Tibial nerve (tissue), 4 donors: ENCODE measurements at regions not wholly inside any gene's neighbourhood (a gene's known extent, or its start where the extent isn't known, plus 50 kb on each side); places are given as distances from the start of the nearest gene placed in this dataset.

Experiments used
- EP300 ChIP-seq, 2 donors: sonication (generic); formaldehyde crosslinking; IDR thresholded peaks; one replicate each; pipeline ENCODE4 v1.6.1; 2017; ENCODE audit warnings: antibody characterized with exemption in 2 of 2, mild to moderate bottlenecking in 1 of 2
- POLR2A ChIP-seq, 2 donors: fragments of 450-650 bp; IDR thresholded peaks; one replicate each; pipeline ENCODE4 v1.6.1; 2017; ENCODE audit warnings: antibody characterized with exemption in 2 of 2, mild to moderate bottlenecking in 2 of 2, moderate library complexity in 2 of 2
- TF ChIP-seq, protein P1 (sequence below), 5 experiments: fragments of 200-600 bp in 3 of 5; fragments of 450-650 bp in 2 of 5; sonication (generic) in 3 of 5; IDR thresholded peaks; one replicate each; pipeline ENCODE4 v1.5.1; 2016 to 2019; ENCODE audit warnings: antibody characterized with exemption in 5 of 5, mild to moderate bottlenecking in 3 of 5, moderate library complexity in 2 of 5

DNA sequence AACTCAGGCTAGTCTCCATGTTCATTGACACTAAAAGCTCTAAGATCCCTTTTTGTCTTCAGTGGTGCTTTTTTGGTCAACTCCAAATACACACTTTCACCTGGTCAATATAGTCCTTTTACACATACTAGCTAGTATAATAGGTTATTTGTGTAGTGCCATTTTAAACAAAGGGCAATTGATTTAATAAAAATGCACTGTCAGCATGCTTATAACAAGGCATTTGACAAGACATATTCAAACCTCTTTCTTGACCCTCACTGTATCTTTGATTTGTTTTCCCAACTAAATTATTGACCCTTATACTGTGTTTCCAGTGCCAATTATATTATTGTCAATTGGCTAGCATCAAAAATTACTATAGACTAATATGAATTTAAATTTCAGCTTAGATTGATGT lies 1117.6 kb upstream of the DDX18 start:
- TF ChIP-seq, protein P1, sequence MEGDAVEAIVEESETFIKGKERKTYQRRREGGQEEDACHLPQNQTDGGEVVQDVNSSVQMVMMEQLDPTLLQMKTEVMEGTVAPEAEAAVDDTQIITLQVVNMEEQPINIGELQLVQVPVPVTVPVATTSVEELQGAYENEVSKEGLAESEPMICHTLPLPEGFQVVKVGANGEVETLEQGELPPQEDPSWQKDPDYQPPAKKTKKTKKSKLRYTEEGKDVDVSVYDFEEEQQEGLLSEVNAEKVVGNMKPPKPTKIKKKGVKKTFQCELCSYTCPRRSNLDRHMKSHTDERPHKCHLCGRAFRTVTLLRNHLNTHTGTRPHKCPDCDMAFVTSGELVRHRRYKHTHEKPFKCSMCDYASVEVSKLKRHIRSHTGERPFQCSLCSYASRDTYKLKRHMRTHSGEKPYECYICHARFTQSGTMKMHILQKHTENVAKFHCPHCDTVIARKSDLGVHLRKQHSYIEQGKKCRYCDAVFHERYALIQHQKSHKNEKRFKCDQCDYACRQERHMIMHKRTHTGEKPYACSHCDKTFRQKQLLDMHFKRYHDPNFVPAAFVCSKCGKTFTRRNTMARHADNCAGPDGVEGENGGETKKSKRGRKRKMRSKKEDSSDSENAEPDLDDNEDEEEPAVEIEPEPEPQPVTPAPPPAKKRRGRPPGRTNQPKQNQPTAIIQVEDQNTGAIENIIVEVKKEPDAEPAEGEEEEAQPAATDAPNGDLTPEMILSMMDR (IDR thresholded peaks at IDR 0.05), result no peak
- TF ChIP-seq POLR2A (IDR thresholded peaks at IDR 0.05) (no peak), EP300 (IDR thresholded peaks at IDR 0.05) (no peak)
